ENCODE measurements at regions not wholly inside any gene's neighbourhood (a gene's known extent, or its start where the extent isn't known, plus 50 kb on each side); places are given as distances from the start of the nearest gene placed in this dataset.

DNA sequence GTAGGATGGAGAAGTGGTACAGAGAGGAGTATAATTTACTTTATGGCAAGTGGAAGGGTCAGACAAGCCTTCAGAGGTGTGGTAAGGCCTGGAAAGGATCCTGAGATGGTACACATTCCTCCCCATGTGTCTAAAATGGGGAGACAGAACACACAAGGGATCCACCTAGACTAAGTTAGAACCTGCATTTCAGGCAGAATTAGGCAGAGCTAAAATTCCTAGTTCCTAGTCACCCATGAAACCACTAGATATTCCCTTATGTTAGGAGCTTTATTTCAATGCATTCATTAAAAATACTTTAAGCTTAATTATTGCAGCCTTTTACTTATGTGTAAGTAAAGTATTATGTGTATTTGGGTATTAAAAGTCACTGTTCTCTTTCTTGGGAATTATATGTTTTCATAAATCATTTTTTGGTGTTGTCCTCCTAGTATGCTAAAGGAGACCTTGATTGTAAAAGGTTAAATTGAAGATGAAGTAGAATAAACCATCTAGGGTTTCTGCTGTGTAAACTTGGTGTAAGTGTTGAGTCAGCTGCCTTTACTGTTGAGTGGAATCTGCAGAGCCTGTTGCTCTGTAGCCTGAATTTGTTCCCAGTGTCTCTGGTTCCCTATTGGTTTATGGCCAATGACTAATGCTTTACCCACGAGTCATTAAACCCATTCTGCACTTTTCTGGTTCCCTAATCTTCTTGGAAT, 423.2 kb downstream of the ATP23 start:
- Histone ChIP-seq H3K27me3 (ENCODE audit: control insufficient read depth in 2 of 2, insufficient read depth in 2 of 2, low read length in 2 of 2) (no peaks in the 10 kb centered on the region), H4K20me1 (ENCODE audit: insufficient read depth, low read length) (no peaks in the 10 kb centered on the region), H2AFZ (ENCODE audit: insufficient read depth, low read depth, low read length, poor library complexity, severe bottlenecking) (no peak overlapping the region), H3K79me2 (ENCODE audit: insufficient read depth, low read length) (no peaks in the 10 kb centered on the region), H3K4me2 (replicated peaks; ENCODE audit: extremely low read depth, low read length, poor library complexity, severe bottlenecking) (no peak overlapping the region), H3K27ac (ENCODE audit: low read depth in 1 of 2, low read length in 2 of 2) (no peak overlapping the region), H3K9me3 (replicated peaks in 1 of 2; ENCODE audit: control insufficient read depth in 1 of 2, insufficient read depth in 1 of 2, low read length in 2 of 2) (no peaks in the 10 kb centered on the region), H3K4me1 (ENCODE audit: control insufficient read depth in 1 of 2, insufficient read depth in 2 of 2, low read length in 2 of 2) (no peaks in the 10 kb centered on the region), H3K9ac (ENCODE audit: insufficient read depth, low read length, poor library complexity, severe bottlenecking) (no peak overlapping the region), H3K4me3 (replicated peaks in 1 of 3; ENCODE audit: low read depth in 2 of 3, low read length in 3 of 3) (no peak overlapping the region), H3K36me3 (replicated peaks in 1 of 2; ENCODE audit: control insufficient read depth in 1 of 2, insufficient read depth in 2 of 2, low read length in 2 of 2) (no peaks in the 10 kb centered on the region)
- peaks cover 0 to 6% (median 0%) of the 10 kb centered on the region in 7 donors for H3K9me3 Mint-ChIP-seq
- no peak for DNase-seq
- TF ChIP-seq, protein P1, sequence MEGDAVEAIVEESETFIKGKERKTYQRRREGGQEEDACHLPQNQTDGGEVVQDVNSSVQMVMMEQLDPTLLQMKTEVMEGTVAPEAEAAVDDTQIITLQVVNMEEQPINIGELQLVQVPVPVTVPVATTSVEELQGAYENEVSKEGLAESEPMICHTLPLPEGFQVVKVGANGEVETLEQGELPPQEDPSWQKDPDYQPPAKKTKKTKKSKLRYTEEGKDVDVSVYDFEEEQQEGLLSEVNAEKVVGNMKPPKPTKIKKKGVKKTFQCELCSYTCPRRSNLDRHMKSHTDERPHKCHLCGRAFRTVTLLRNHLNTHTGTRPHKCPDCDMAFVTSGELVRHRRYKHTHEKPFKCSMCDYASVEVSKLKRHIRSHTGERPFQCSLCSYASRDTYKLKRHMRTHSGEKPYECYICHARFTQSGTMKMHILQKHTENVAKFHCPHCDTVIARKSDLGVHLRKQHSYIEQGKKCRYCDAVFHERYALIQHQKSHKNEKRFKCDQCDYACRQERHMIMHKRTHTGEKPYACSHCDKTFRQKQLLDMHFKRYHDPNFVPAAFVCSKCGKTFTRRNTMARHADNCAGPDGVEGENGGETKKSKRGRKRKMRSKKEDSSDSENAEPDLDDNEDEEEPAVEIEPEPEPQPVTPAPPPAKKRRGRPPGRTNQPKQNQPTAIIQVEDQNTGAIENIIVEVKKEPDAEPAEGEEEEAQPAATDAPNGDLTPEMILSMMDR (IDR thresholded peaks at IDR 0.05) = no peak
- H3K27me3 Mint-ChIP-seq (ENCODE audit: low read depth in 3 of 3) = peaks cover 0 to 2% (median 0%) of the 10 kb centered on the region in 3 donors
- H3K4me3 Mint-ChIP-seq = no peak overlapping the region
- H3K36me3 Mint-ChIP-seq = no peaks in the 10 kb centered on the region
- H3K4me1 Mint-ChIP-seq = no peaks in the 10 kb centered on the region
- WGBS (ENCODE audit: insufficient coverage) = 60% methylated on average over 1 of the region's 1 CpG
- H3K27ac Mint-ChIP-seq = no peak overlapping the region
- intact Hi-C loops (cut with micrococcal nuclease) = no loop called here

DNA sequence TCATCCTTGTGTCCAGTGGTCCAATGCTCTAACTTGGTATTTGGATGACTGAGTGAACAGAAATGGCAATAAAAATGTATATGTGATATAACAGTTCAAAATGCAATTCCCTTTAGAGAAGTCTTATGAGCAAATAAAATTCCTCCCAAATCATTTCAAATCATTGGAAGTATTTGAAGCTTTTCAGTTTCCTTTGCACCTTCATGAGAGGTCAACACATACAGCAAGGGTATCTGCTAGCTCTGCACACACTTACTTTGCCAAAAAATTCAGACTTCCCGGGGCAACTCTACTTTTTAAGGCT, 423.7 kb downstream of the ATP23 start:
- Histone ChIP-seq H3K36me3 (replicated peaks in 1 of 2; ENCODE audit: control insufficient read depth in 1 of 2, insufficient read depth in 2 of 2, low read length in 2 of 2) (no peaks in the 10 kb centered on the region), H3K79me2 (ENCODE audit: insufficient read depth, low read length) (no peaks in the 10 kb centered on the region), H2AFZ (ENCODE audit: insufficient read depth, low read depth, low read length, poor library complexity, severe bottlenecking) (no peak overlapping the region), H3K27ac (ENCODE audit: low read depth in 1 of 2, low read length in 2 of 2) (no peak overlapping the region), H3K9me3 (replicated peaks in 1 of 2; ENCODE audit: control insufficient read depth in 1 of 2, insufficient read depth in 1 of 2, low read length in 2 of 2) (no peaks in the 10 kb centered on the region), H3K4me3 (replicated peaks in 1 of 3; ENCODE audit: low read depth in 2 of 3, low read length in 3 of 3) (no peak overlapping the region), H4K20me1 (ENCODE audit: insufficient read depth, low read length) (no peaks in the 10 kb centered on the region), H3K27me3 (ENCODE audit: control insufficient read depth in 2 of 2, insufficient read depth in 2 of 2, low read length in 2 of 2) (no peaks in the 10 kb centered on the region), H3K4me1 (ENCODE audit: control insufficient read depth in 1 of 2, insufficient read depth in 2 of 2, low read length in 2 of 2) (no peaks in the 10 kb centered on the region), H3K9ac (ENCODE audit: insufficient read depth, low read length, poor library complexity, severe bottlenecking) (no peak overlapping the region), H3K4me2 (replicated peaks; ENCODE audit: extremely low read depth, low read length, poor library complexity, severe bottlenecking) (no peak overlapping the region)
- no CpG with 5 or more reads among the region's 1 CpG for WGBS (ENCODE audit: insufficient coverage)
- Mint-ChIP-seq H3K9me3 (peaks cover 0 to 6% (median 0%) of the 10 kb centered on the region in 7 donors), H3K4me1 (no peaks in the 10 kb centered on the region), H3K4me3 (no peak overlapping the region), H3K36me3 (no peaks in the 10 kb centered on the region), H3K27ac (no peak overlapping the region), H3K27me3 (ENCODE audit: low read depth in 3 of 3) (peaks cover 0 to 2% (median 0%) of the 10 kb centered on the region in 3 donors)
- no peak for DNase-seq
- TF ChIP-seq, protein P1 (IDR thresholded peaks at IDR 0.05) = no peak
- intact Hi-C loops (cut with micrococcal nuclease) = no loop called here

Data from CD14-positive monocyte (primary cell).